HepG2 (cell line): ENCODE measurements at regions not wholly inside any gene's neighbourhood (a gene's known extent, or its start where the extent isn't known, plus 50 kb on each side); places are given as distances from the start of the nearest gene placed in this dataset.

Experiments used
- ATAC-seq: fragments of 200-7000 bp; cut with Tn5 transposase; 3 replicates; pipeline ENCODE4 v1.9.1; 2020; ENCODE audit warnings: mild to moderate bottlenecking, moderate library complexity
- BruUV-seq: library from RNA; stranded (reverse); fragments of 400-500 nt; replicated peaks from 2 replicates; lab custom pipeline; 2021; lab: Mats Ljungman, UMichigan
- CTCF ChIA-PET: fragments of 300-600 bp; formaldehyde crosslinking; extraction: SDS; loops from one replicate; lab custom pipeline; 2021; ENCODE audit warnings: low total read pairs, inconsistent platforms, low intra/inter-chr PET ratio; lab: Yijun Ruan, JAX
- POLR2A ChIA-PET: fragments of 350-600 bp; sonication (Branson Sonifier 250); formaldehyde crosslinking; loops from one replicate; lab custom pipeline; 2020; ENCODE audit warnings: antibody characterized with exemption, inconsistent platforms; lab: Yijun Ruan, JAX
- DNase-seq: peaks from one replicate; pipeline ENCODE4 v3.0.0-alpha.2; 2015; ENCODE audit warnings: low spot score
- FAIRE-seq: peaks from 3 replicates; lab custom pipeline; 2011; peaks lifted over from hg19 to GRCh38; lab: Jason Lieb, UNC
- H2AFZ ChIP-seq: one replicate; pipeline ENCODE4 v1.6.1; 2011; ENCODE audit warnings: low read length, inconsistent platforms
- H3K27ac ChIP-seq: fragments of 300-600 bp; 3 replicates; pipeline ENCODE4 v1.8.0; 2011; ENCODE audit warnings: mixed run types, mild to moderate bottlenecking, mixed read lengths, low read length, inconsistent platforms; ENCODE audit not compliant: insufficient read depth; ENCODE audit errors: extremely low read length
- H3K27me3 ChIP-seq, 2 experiments: fragments of 200-600 bp in 1 of 2; 2 replicates in 1 of 2; 3 replicates in 1 of 2; pipeline versions ENCODE4 v1.6.0 to v1.8.0; 2011; ENCODE audit warnings: low read length in 2 of 2, mild to moderate bottlenecking in 2 of 2, moderate library complexity in 2 of 2, inconsistent platforms in 1 of 2; ENCODE audit not compliant: insufficient read depth in 2 of 2, control insufficient read depth in 1 of 2
- H3K36me3 ChIP-seq, 2 experiments: fragments of 200-600 bp in 1 of 2; replicated peaks in 1 of 2; 2 replicates in 1 of 2; 3 replicates in 1 of 2; pipeline versions ENCODE4 v1.5.1 to v1.8.0; 2011; ENCODE audit warnings: low read length in 2 of 2, inconsistent platforms in 1 of 2; ENCODE audit not compliant: insufficient read depth in 2 of 2, control insufficient read depth in 1 of 2
- H3K4me1 ChIP-seq: 2 replicates; pipeline ENCODE4 v1.5.1; 2012; ENCODE audit warnings: low read length, inconsistent platforms; ENCODE audit not compliant: insufficient read depth
- H3K4me2 ChIP-seq: 2 replicates; pipeline ENCODE4 v1.6.0; 2011; ENCODE audit warnings: low read depth, low read length, inconsistent platforms
- H3K4me3 ChIP-seq, 3 experiments: fragments of 200-600 bp in 1 of 3; sonication (generic), shearing (Covaris generic) in 1 of 3; replicated peaks in 1 of 3; 2 replicates each; pipeline ENCODE4 v1.5.1; 2011 to 2016; ENCODE audit warnings: low read length in 3 of 3, inconsistent platforms in 2 of 3, low read depth in 2 of 3, mild to moderate bottlenecking in 2 of 3, control low read depth in 1 of 3, mixed read lengths in 1 of 3; ENCODE audit not compliant: insufficient read depth in 1 of 3
- H3K79me2 ChIP-seq: one replicate; pipeline ENCODE4 v1.6.1; 2011; ENCODE audit warnings: low read length, inconsistent platforms; ENCODE audit not compliant: insufficient read depth
- H3K9ac ChIP-seq: 2 replicates; pipeline ENCODE4 v1.6.0; 2011; ENCODE audit warnings: mild to moderate bottlenecking, low read depth, low read length, inconsistent platforms; ENCODE audit not compliant: insufficient read depth
- H3K9me3 ChIP-seq: 2 replicates; pipeline ENCODE4 v1.5.1; 2012; ENCODE audit warnings: mild to moderate bottlenecking, low read length
- H4K20me1 ChIP-seq: 2 replicates; pipeline ENCODE4 v1.6.0; 2011; ENCODE audit warnings: inconsistent platforms, mild to moderate bottlenecking, low read length, moderate library complexity; ENCODE audit not compliant: insufficient read depth
- AGO2 ChIP-seq: fragments of 200-400 bp; formaldehyde crosslinking; optimal IDR thresholded peaks from 2 replicates; pipeline ENCODE3; 2017; ENCODE audit warnings: mild to moderate bottlenecking, low read depth, low read length, moderate library complexity
- ATF3 ChIP-seq: sonication (generic); formaldehyde crosslinking; IDR thresholded peaks from 2 replicates; pipeline ENCODE4 v1.4.0; 2020; ENCODE audit warnings: missing genetic modification reagents
- CBX1 ChIP-seq: IDR thresholded peaks from one replicate; pipeline ENCODE4 v1.6.1; 2016; ENCODE audit warnings: antibody characterized with exemption, low read depth
- DZIP1 ChIP-seq: sonication (generic); formaldehyde crosslinking; IDR thresholded peaks from 2 replicates; pipeline ENCODE4 v1.5.0; 2020; ENCODE audit warnings: mild to moderate bottlenecking, missing genetic modification reagents
- KDM5B ChIP-seq: sonication (generic); formaldehyde crosslinking; IDR thresholded peaks from 2 replicates; pipeline ENCODE4 v1.4.0; 2020; ENCODE audit warnings: missing genetic modification reagents, mild to moderate bottlenecking, borderline replicate concordance
- KDM6A ChIP-seq: IDR thresholded peaks from 2 replicates; pipeline ENCODE4 v1.6.1; 2016; ENCODE audit warnings: low read depth
- NR2C2 ChIP-seq: sonication (generic); formaldehyde crosslinking; IDR thresholded peaks from 2 replicates; pipeline ENCODE4 v1.4.0; 2020; ENCODE audit warnings: missing genetic modification reagents, mild to moderate bottlenecking, moderate library complexity, borderline replicate concordance
- POLR2G ChIP-seq: fragments of 200-400 bp; formaldehyde crosslinking; IDR thresholded peaks from 2 replicates; pipeline ENCODE4 v1.6.1; 2018; ENCODE audit warnings: mild to moderate bottlenecking, low read depth, low read length, moderate library complexity
- SIX1 ChIP-seq: sonication (generic); formaldehyde crosslinking; IDR thresholded peaks from 2 replicates; pipeline ENCODE4 v1.4.0; 2020; ENCODE audit warnings: missing genetic modification reagents, borderline replicate concordance
- TERF1 ChIP-seq: sonication (generic); formaldehyde crosslinking; IDR thresholded peaks from 2 replicates; pipeline ENCODE4 v1.8.0; 2022; ENCODE audit warnings: mild to moderate bottlenecking, missing genetic modification reagents, moderate library complexity
- ZBTB14 ChIP-seq: sonication (generic); formaldehyde crosslinking; IDR thresholded peaks from 2 replicates; pipeline ENCODE4 v1.4.0; 2020; ENCODE audit warnings: missing genetic modification reagents
- ZBTB7A ChIP-seq: sonication (generic); formaldehyde crosslinking; IDR thresholded peaks from 2 replicates; pipeline ENCODE4 v1.8.0; 2022; ENCODE audit warnings: mild to moderate bottlenecking, missing genetic modification reagents
- ZIK1 ChIP-seq: sonication (generic); formaldehyde crosslinking; IDR thresholded peaks from 2 replicates; pipeline ENCODE4 v1.5.0; 2020; ENCODE audit warnings: mild to moderate bottlenecking, low read depth, missing genetic modification reagents, borderline replicate concordance
- ZKSCAN5 ChIP-seq: sonication (generic); formaldehyde crosslinking; IDR thresholded peaks from 2 replicates; pipeline ENCODE4 v1.5.1; 2020; ENCODE audit warnings: mild to moderate bottlenecking, missing genetic modification reagents
- ZNF292 ChIP-seq: sonication (generic); formaldehyde crosslinking; IDR thresholded peaks from 2 replicates; pipeline ENCODE4 v1.8.1; 2022; ENCODE audit warnings: mild to moderate bottlenecking, low read depth, missing genetic modification reagents, borderline replicate concordance
- ZNF350 ChIP-seq: sonication (generic); formaldehyde crosslinking; IDR thresholded peaks from 2 replicates; pipeline ENCODE4 v1.4.0; 2020; ENCODE audit warnings: mild to moderate bottlenecking, low read depth, missing genetic modification reagents, borderline replicate concordance
- ZNF749 ChIP-seq: sonication (generic); formaldehyde crosslinking; IDR thresholded peaks from 2 replicates; pipeline ENCODE4 v1.8.0; 2022; ENCODE audit warnings: mild to moderate bottlenecking, missing genetic modification reagents, moderate library complexity, borderline replicate concordance
- ZNF768 ChIP-seq: sonication (generic); formaldehyde crosslinking; IDR thresholded peaks from 2 replicates; pipeline ENCODE4 v1.4.0; 2020; ENCODE audit warnings: missing genetic modification reagents
- ZNF841 ChIP-seq: sonication (generic); formaldehyde crosslinking; IDR thresholded peaks from 2 replicates; pipeline ENCODE4 v1.8.1; 2023; ENCODE audit warnings: missing genetic modification reagents, borderline replicate concordance
- ZSCAN21 ChIP-seq: sonication (generic); formaldehyde crosslinking; IDR thresholded peaks from 2 replicates; pipeline ENCODE4 v1.8.0; 2022; ENCODE audit warnings: mild to moderate bottlenecking, missing genetic modification reagents, moderate library complexity, borderline replicate concordance
- WGBS: methylation state at CpG from one replicate; pipeline ENCODE4 v1.1.6; 2017; ENCODE audit warnings: low lambda C conversion rate; 5-methylcytosine and 5-hydroxymethylcytosine counted together
- in situ Hi-C: cut with HindIII; loops from 2 replicates; pipeline ENCODE4 v1.10.0; 2017; ENCODE audit warnings: low pct_unique_long_range_greater_than_20kb; ENCODE audit not compliant: extremely low pct_ligation_motif_present
- intact Hi-C: fragments of 100-400 bp; cut with micrococcal nuclease; formaldehyde crosslinking; loops from one replicate; pipeline ENCODE4 v1.10.0; 2022; ENCODE audit not compliant: unreplicated experiment

- DNase-seq (no peak), ATAC-seq (no peak)
- Histone ChIP-seq H3K27me3 (peaks cover 0 to 6% of the 10 kb centered on the region in 2 experiments; a peak in 1 of 5 replicates), H3K9me3 (no peaks in the 10 kb centered on the region)
- BruUV-seq, result no TSS peak
- intact Hi-C loops, result no loop called here
- TF ChIP-seq ZBTB7A (CRISPR knock-in tag) (no peak), ZNF350 (CRISPR knock-in tag) (no peak), ZIK1 (CRISPR knock-in tag) (no peak), AGO2 (no peak), NR2C2 (no peak), DZIP1 (CRISPR knock-in tag) (no peak), ZNF768 (CRISPR knock-in tag) (no peak), POLR2G (no peak), ZKSCAN5 (CRISPR knock-in tag) (no peak), ZNF841 (CRISPR knock-in tag) (no peak), ZNF292 (no peak), SIX1 (CRISPR knock-in tag) (no peak), KDM5B (CRISPR knock-in tag) (no peak), TERF1 (CRISPR knock-in tag) (no peak), ZNF749 (no peak), ATF3 (CRISPR knock-in tag) (no peak), ZSCAN21 (CRISPR knock-in tag) (no peak), ZBTB14 (CRISPR knock-in tag) (no peak), CBX1 (no peak), KDM6A (CRISPR knock-in tag) (no peak)
- TF ChIP-seq, all 625 proteins: peak for 0
- H3K4me1 ChIP-seq, result no peaks in the 10 kb centered on the region
- H4K20me1 ChIP-seq, result no peaks in the 10 kb centered on the region
- no peak overlapping the region for H2AFZ ChIP-seq
- ChIA-PET POLR2A (no interaction called here), CTCF (no interaction called here)
- no peak overlapping the region for H3K4me3 ChIP-seq
- no peak overlapping the region for H3K27ac ChIP-seq
- H3K4me2 ChIP-seq, result no peak overlapping the region
- H3K36me3 ChIP-seq, result no peaks in the 10 kb centered on the region
- WGBS, result 51% methylated on average over 21 of the region's 25 CpGs
- no peak for FAIRE-seq
- in situ Hi-C loops, result no loop called here
- H3K79me2 ChIP-seq, result no peaks in the 10 kb centered on the region
- no peak overlapping the region for H3K9ac ChIP-seq
Measured at GRCh38 chr10:1807924-1808323, 70.6 kb upstream of the ADARB2 start.
